GM12878 (cell line): ENCODE measurements at regions not wholly inside any gene's neighbourhood (a gene's known extent, or its start where the extent isn't known, plus 50 kb on each side); places are given as distances from the start of the nearest gene placed in this dataset.
A peak's percentile ranks its signal among the peaks of the same experiment; 100 is the strongest.

Experiments
- ATAC-seq: fragments of 200-7000 bp; cut with Tn5 transposase; 3 replicates; pipeline ENCODE4 v1.9.1; 2020; ENCODE audit warnings: mild to moderate bottlenecking, moderate library complexity
- BruUV-seq: library from RNA; stranded (reverse); fragments of 400-500 nt; replicated peaks from 2 replicates; lab custom pipeline; 2021; lab: Mats Ljungman, UMichigan
- CTCF ChIA-PET: fragments of 300-600 bp; sonication (Branson Sonifier 250); formaldehyde crosslinking; extraction: SDS; loops from one replicate; lab custom pipeline; 2021; ENCODE audit warnings: inconsistent platforms; lab: Yijun Ruan, JAX
- POLR2A ChIA-PET: fragments of 350-600 bp; formaldehyde crosslinking; extraction: SDS; loops from one replicate; lab custom pipeline; 2021; ENCODE audit warnings: inconsistent platforms; lab: Charles Lee
- RAD21 ChIA-PET: fragments of 300-600 bp; sonication (Branson Sonifier 250); formaldehyde crosslinking; loops from one replicate; lab custom pipeline; 2023; ENCODE audit warnings: antibody characterized with exemption; ENCODE audit not compliant: unreplicated experiment; lab: Charles Lee
- SMC1A ChIA-PET: fragments of 300-600 bp; sonication (Branson Sonifier 250); formaldehyde crosslinking; loops from one replicate; lab custom pipeline; 2023; ENCODE audit not compliant: unreplicated experiment, uncharacterized antibody; lab: Charles Lee
- DNase-seq: peaks from one replicate; pipeline ENCODE4 v3.0.0-alpha.2; 2011; ENCODE audit warnings: low read depth, low spot score
- FAIRE-seq: peaks from 3 replicates; lab custom pipeline; 2011; peaks lifted over from hg19 to GRCh38; lab: Jason Lieb, UNC
- H2AFZ ChIP-seq: 2 replicates; pipeline ENCODE4 v1.6.0; 2011; ENCODE audit warnings: low read depth, low read length, control low read depth; ENCODE audit not compliant: control insufficient read depth
- H3K27ac ChIP-seq: 2 replicates; pipeline ENCODE4 v1.5.1; 2011; ENCODE audit warnings: control low read depth; ENCODE audit not compliant: control insufficient read depth, insufficient read depth
- H3K27me3 ChIP-seq, 2 experiments: replicated peaks in 1 of 2; 2 replicates each; pipeline versions ENCODE4 v1.6.0 to v1.6.1; 2011; ENCODE audit warnings: low read length in 1 of 2; ENCODE audit not compliant: control insufficient read depth in 2 of 2, insufficient read depth in 2 of 2
- H3K36me3 ChIP-seq, 2 experiments: 2 replicates each; pipeline ENCODE4 v1.5.1; 2011; ENCODE audit warnings: low read length in 1 of 2; ENCODE audit not compliant: control insufficient read depth in 2 of 2, insufficient read depth in 2 of 2
- H3K4me1 ChIP-seq: 2 replicates; pipeline ENCODE4 v1.6.1; 2011; ENCODE audit warnings: mild to moderate bottlenecking, low read length, moderate library complexity, mixed read lengths; ENCODE audit not compliant: control insufficient read depth, insufficient read depth
- H3K4me2 ChIP-seq: 2 replicates; pipeline ENCODE4 v1.6.0; 2011; ENCODE audit warnings: control low read depth; ENCODE audit not compliant: control insufficient read depth, insufficient read depth
- H3K4me3 ChIP-seq: fragments of 200-600 bp; sonication (generic); 2 replicates; pipeline ENCODE4 v1.5.1; 2016
- H3K79me2 ChIP-seq: 2 replicates; pipeline ENCODE4 v1.6.0; 2011; ENCODE audit warnings: low read length; ENCODE audit not compliant: control insufficient read depth, insufficient read depth
- H3K9ac ChIP-seq: 2 replicates; pipeline ENCODE4 v1.8.0; 2011; ENCODE audit warnings: low read length, control low read depth, mixed read lengths; ENCODE audit not compliant: control insufficient read depth, insufficient read depth
- H3K9me3 ChIP-seq: replicated peaks from 3 replicates; pipeline ENCODE4 v1.5.1; 2011; ENCODE audit warnings: mild to moderate bottlenecking, low read length; ENCODE audit not compliant: control insufficient read depth, insufficient read depth
- H4K20me1 ChIP-seq: 2 replicates; pipeline ENCODE4 v1.6.0; 2011; ENCODE audit not compliant: control insufficient read depth, insufficient read depth
- BMI1 ChIP-seq: fragments of 450-650 bp; IDR thresholded peaks from 2 replicates; pipeline ENCODE4 v1.6.1; 2016; ENCODE audit warnings: mild to moderate bottlenecking, moderate library complexity, borderline replicate concordance
- IRF4 ChIP-seq: IDR thresholded peaks from 2 replicates; pipeline ENCODE4 v1.6.1; 2011; ENCODE audit warnings: low read depth, low read length
- MEF2A ChIP-seq: IDR thresholded peaks from 2 replicates; pipeline ENCODE4 v1.6.1; 2011; ENCODE audit warnings: low read depth, mild to moderate bottlenecking, low read length, moderate library complexity; ENCODE audit not compliant: insufficient read depth
- RB1 ChIP-seq: fragments of 450-650 bp; formaldehyde crosslinking; IDR thresholded peaks from 2 replicates; pipeline ENCODE4 v1.6.1; 2017; ENCODE audit warnings: mild to moderate bottlenecking, borderline replicate concordance
- TBL1XR1 ChIP-seq: IDR thresholded peaks from 2 replicates; pipeline ENCODE4 v1.6.1; 2012; ENCODE audit warnings: low read depth, low read length, improper control_type of control experiment
- WGBS: methylation state at CpG from one replicate; pipeline ENCODE4 v1.1.6; 2016; ENCODE audit warnings: low lambda C conversion rate; ENCODE audit not compliant: insufficient replicate concordance, insufficient coverage; ENCODE audit errors: missing lambda C conversion rate; 5-methylcytosine and 5-hydroxymethylcytosine counted together
- in situ Hi-C: fragments of 300-500 bp; cut with MboI; formaldehyde crosslinking; loops from 9 replicates; pipeline ENCODE4 v1.14.3; 2018; ENCODE audit warnings: mixed read lengths
- intact Hi-C: fragments of 100-400 bp; cut with micrococcal nuclease; formaldehyde crosslinking; loops from one replicate; pipeline ENCODE4 v1.14.2; 2022; ENCODE audit not compliant: unreplicated experiment
- TF ChIP-seq, protein P1 (sequence below), 3 experiments: IDR thresholded peaks in 2 of 3; conservative IDR thresholded peaks in 1 of 3; 2 replicates each; pipeline ENCODE4 v1.5.1; 2011; ENCODE audit warnings: low read depth in 3 of 3, low read length in 3 of 3, mild to moderate bottlenecking in 3 of 3, control low read depth in 2 of 3, moderate library complexity in 2 of 3, inconsistent platforms in 1 of 3, mixed read lengths in 1 of 3; ENCODE audit not compliant: control insufficient read depth in 2 of 3, insufficient read depth in 1 of 3; ENCODE audit errors: extremely low read depth in 1 of 3
- TF ChIP-seq, protein P2 (sequence below): IDR thresholded peaks from 2 replicates; pipeline ENCODE4 v1.6.1; 2012; ENCODE audit warnings: low read length, inconsistent platforms

DNA sequence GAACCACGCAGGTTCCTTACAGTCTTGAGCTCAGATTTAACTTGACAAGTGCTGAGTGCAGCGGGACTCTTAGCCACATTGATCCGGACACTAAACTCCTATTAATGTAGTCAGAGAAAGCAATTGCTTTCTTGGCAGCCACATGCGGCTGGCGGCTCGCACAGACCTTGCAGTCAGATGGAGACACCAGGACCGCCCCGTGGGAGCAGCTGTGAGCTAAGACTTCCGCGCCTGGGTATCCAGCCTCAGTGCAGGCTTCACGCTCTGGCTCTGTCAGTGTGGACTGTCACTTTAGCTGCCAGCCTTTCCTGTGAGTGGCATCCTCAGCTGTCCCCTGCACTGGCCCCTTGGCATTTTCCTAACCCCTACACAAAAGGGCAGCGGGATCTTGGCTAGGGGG, 80.9 kb upstream of the NLRP1 start:
- Histone ChIP-seq H3K4me3 (no peak overlapping the region), H2AFZ (no peak overlapping the region), H3K4me1 (no peaks in the 10 kb centered on the region), H3K27ac (no peak overlapping the region), H3K9ac (no peak overlapping the region), H3K4me2 (no peak overlapping the region), H3K9me3 (no peaks in the 10 kb centered on the region), H3K79me2 (no peaks in the 10 kb centered on the region), H3K27me3 (peaks cover 0 to 4% of the 10 kb centered on the region in 2 experiments; a peak in 1 of 4 replicates), H4K20me1 (no peaks in the 10 kb centered on the region), H3K36me3 (no peaks in the 10 kb centered on the region)
- DNase-seq (no peak), FAIRE-seq (no peak), ATAC-seq (no peak)
- BruUV-seq = no TSS peak
- ChIA-PET SMC1A (no interaction called here), POLR2A (no interaction called here), CTCF (no interaction called here), RAD21 (no interaction called here)
- intact Hi-C loops = no loop called here
- no peak for TF ChIP-seq RB1
- TF ChIP-seq BMI1 = no peak
- no peak for TF ChIP-seq MEF2A
- TF ChIP-seq TBL1XR1 = no peak
- TF ChIP-seq IRF4 = no peak
- in situ Hi-C loops = no loop called here
- WGBS = 65% methylated on average over 12 of the region's 12 CpGs

DNA sequence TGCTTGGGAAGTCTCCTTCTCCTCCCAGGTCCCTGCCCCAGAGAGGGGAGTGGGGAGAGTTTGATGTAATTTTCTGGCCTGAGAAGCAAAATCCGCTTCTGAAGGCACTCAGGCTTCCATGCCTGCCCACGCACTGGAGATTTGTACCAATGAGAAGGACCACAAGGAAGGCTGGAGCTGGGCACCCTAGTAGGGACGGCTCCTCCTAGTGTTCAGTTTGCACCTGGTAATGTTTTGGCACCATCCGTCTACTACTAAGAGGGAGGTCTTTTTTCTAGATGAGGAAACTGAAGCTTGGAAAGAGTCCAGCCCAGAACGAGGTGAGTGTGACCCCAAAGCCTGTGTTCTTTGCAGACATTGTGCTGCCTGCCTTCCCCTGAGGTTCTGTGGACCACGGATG, 83.6 kb upstream of the NLRP1 start:
- peaks cover 0 to 4% of the 10 kb centered on the region in 2 experiments; a peak in 1 of 4 replicates for H3K27me3 ChIP-seq
- H3K4me1 ChIP-seq = peaks cover 4% of the 10 kb centered on the region; the same call in 1 of the 2 replicates
- H3K4me3 ChIP-seq = no peak overlapping the region
- POLR2A ChIA-PET = no interaction called here
- no peaks in the 10 kb centered on the region for H3K36me3 ChIP-seq
- no peak for FAIRE-seq
- H3K9me3 ChIP-seq = no peaks in the 10 kb centered on the region
- TF ChIP-seq, protein P1, sequence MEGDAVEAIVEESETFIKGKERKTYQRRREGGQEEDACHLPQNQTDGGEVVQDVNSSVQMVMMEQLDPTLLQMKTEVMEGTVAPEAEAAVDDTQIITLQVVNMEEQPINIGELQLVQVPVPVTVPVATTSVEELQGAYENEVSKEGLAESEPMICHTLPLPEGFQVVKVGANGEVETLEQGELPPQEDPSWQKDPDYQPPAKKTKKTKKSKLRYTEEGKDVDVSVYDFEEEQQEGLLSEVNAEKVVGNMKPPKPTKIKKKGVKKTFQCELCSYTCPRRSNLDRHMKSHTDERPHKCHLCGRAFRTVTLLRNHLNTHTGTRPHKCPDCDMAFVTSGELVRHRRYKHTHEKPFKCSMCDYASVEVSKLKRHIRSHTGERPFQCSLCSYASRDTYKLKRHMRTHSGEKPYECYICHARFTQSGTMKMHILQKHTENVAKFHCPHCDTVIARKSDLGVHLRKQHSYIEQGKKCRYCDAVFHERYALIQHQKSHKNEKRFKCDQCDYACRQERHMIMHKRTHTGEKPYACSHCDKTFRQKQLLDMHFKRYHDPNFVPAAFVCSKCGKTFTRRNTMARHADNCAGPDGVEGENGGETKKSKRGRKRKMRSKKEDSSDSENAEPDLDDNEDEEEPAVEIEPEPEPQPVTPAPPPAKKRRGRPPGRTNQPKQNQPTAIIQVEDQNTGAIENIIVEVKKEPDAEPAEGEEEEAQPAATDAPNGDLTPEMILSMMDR (IDR thresholded peaks at IDR 0.05 in 2 of 3, conservative IDR thresholded peaks at IDR 0.05 in 1 of 3; ENCODE audit: control insufficient read depth in 2 of 3, extremely low read depth in 1 of 3, insufficient read depth in 1 of 3, low read depth in 3 of 3, low read length in 3 of 3) = peak in 2 of 3 experiments; percentile 20 to 32; a peak in 2 of 6 replicates
- TF ChIP-seq, protein P2, sequence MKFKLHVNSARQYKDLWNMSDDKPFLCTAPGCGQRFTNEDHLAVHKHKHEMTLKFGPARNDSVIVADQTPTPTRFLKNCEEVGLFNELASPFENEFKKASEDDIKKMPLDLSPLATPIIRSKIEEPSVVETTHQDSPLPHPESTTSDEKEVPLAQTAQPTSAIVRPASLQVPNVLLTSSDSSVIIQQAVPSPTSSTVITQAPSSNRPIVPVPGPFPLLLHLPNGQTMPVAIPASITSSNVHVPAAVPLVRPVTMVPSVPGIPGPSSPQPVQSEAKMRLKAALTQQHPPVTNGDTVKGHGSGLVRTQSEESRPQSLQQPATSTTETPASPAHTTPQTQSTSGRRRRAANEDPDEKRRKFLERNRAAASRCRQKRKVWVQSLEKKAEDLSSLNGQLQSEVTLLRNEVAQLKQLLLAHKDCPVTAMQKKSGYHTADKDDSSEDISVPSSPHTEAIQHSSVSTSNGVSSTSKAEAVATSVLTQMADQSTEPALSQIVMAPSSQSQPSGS = no peak
- TF ChIP-seq, all 136 proteins: peak for 1
- CTCF ChIA-PET = no interaction called here
- WGBS = 17% methylated on average over 6 of the region's 6 CpGs
- Histone ChIP-seq H3K27ac (no peak overlapping the region), H4K20me1 (no peaks in the 10 kb centered on the region), H3K79me2 (no peaks in the 10 kb centered on the region), H2AFZ (no peak overlapping the region), H3K4me2 (no peak overlapping the region), H3K9ac (no peak overlapping the region)
- SMC1A ChIA-PET = no interaction called here
- in situ Hi-C loops (no loop called here), intact Hi-C loops (no loop called here)
- no TSS peak for BruUV-seq
- ATAC-seq = no peak
- RAD21 ChIA-PET = no interaction called here
- no peak for DNase-seq
